Endodermal cell (in vitro differentiated cells): ENCODE measurements at regions not wholly inside any gene's neighbourhood (a gene's known extent, or its start where the extent isn't known, plus 50 kb on each side); places are given as distances from the start of the nearest gene placed in this dataset.

Experiments
- DNase-seq: peaks from one replicate; pipeline ENCODE4 v3.0.0-alpha.2; 2017
- H3K27ac ChIP-seq: 2 replicates; pipeline ENCODE4 v1.5.1; 2013; ENCODE audit warnings: mild to moderate bottlenecking, low read depth, low read length, moderate library complexity
- H3K27me3 ChIP-seq: 2 replicates; pipeline ENCODE4 v1.6.1; 2013; ENCODE audit warnings: mild to moderate bottlenecking, low read length, moderate library complexity; ENCODE audit not compliant: insufficient read depth, control insufficient read depth, poor library complexity, severe bottlenecking
- H3K36me3 ChIP-seq: 2 replicates; pipeline ENCODE4 v1.7.0; 2013; ENCODE audit warnings: mild to moderate bottlenecking, low read length, moderate library complexity; ENCODE audit not compliant: control insufficient read depth, insufficient read depth
- H3K4me1 ChIP-seq: one replicate; pipeline ENCODE4 v1.7.0; 2013; ENCODE audit warnings: low read length; ENCODE audit not compliant: control insufficient read depth, insufficient read depth
- H3K4me3 ChIP-seq: 2 replicates; pipeline ENCODE4 v1.5.1; 2013; ENCODE audit warnings: mild to moderate bottlenecking, low read length, moderate library complexity
- H3K9ac ChIP-seq: 2 replicates; pipeline ENCODE4 v1.6.1; 2013; ENCODE audit warnings: mild to moderate bottlenecking, low read length, moderate library complexity; ENCODE audit not compliant: poor library complexity, severe bottlenecking; ENCODE audit errors: extremely low read depth
- H3K9me3 ChIP-seq: 2 replicates; pipeline ENCODE4 v1.6.1; 2013; ENCODE audit warnings: mild to moderate bottlenecking, low read length, moderate library complexity; ENCODE audit not compliant: control insufficient read depth
- H3K27ac Mint-ChIP-seq: 2 replicates; pipeline ENCODE4 v1.8.0; 2020; ENCODE audit warnings: mixed read lengths
- H3K27me3 Mint-ChIP-seq: 2 replicates; pipeline ENCODE4 v1.8.0; 2021; ENCODE audit warnings: mild to moderate bottlenecking, mixed read lengths; ENCODE audit not compliant: insufficient read depth
- H3K36me3 Mint-ChIP-seq: 2 replicates; pipeline ENCODE4 v1.8.0; 2020; ENCODE audit warnings: low read depth, mixed read lengths
- H3K4me1 Mint-ChIP-seq: 2 replicates; pipeline ENCODE4 v1.8.0; 2020; ENCODE audit warnings: mixed read lengths
- H3K4me3 Mint-ChIP-seq: 2 replicates; pipeline ENCODE4 v1.8.0; 2020; ENCODE audit warnings: mild to moderate bottlenecking, moderate library complexity, mixed read lengths
- H3K9me3 Mint-ChIP-seq: 2 replicates; pipeline ENCODE4 v1.8.0; 2020; ENCODE audit warnings: mild to moderate bottlenecking, mixed read lengths
- CTCF ChIP-seq: fragments of 200-600 bp; sonication (generic); conservative IDR thresholded peaks from 2 replicates; pipeline ENCODE4 v1.5.0; 2021; ENCODE audit warnings: antibody characterized with exemption, mild to moderate bottlenecking
- WGBS, 2 experiments: methylation state at CpG; one replicate each; pipeline versions ENCODE4 v1.1.5 to v1.1.7; 2013; ENCODE audit warnings: missing lambda C conversion rate in 2 of 2, mixed read lengths in 1 of 2; ENCODE audit not compliant: insufficient coverage in 1 of 2, insufficient read length in 1 of 2; 5-methylcytosine and 5-hydroxymethylcytosine counted together

GRCh38 chr1:116211294-116211693 lies 100.1 kb downstream of the MAB21L3 start:
- Histone ChIP-seq H3K9ac (no peak overlapping the region), H3K4me1 (no peaks in the 10 kb centered on the region), H3K27me3 (peaks cover 13% of the 10 kb centered on the region), H3K27ac (no peak overlapping the region), H3K4me3 (no peak overlapping the region), H3K36me3 (no peaks in the 10 kb centered on the region), H3K9me3 (peaks cover 11% of the 10 kb centered on the region)
- no peaks in the 10 kb centered on the region for H3K27me3 Mint-ChIP-seq
- H3K27ac Mint-ChIP-seq = no peak overlapping the region
- no peak overlapping the region for H3K4me3 Mint-ChIP-seq
- H3K4me1 Mint-ChIP-seq = no peaks in the 10 kb centered on the region
- H3K36me3 Mint-ChIP-seq = no peaks in the 10 kb centered on the region
- no peak for TF ChIP-seq CTCF
- DNase-seq = no peak
- H3K9me3 Mint-ChIP-seq = peaks cover 4% of the 10 kb centered on the region
- WGBS, 2 experiments = 88 to 94% methylated on average over 2 to 5 of the region's 5 CpGs

DNA sequence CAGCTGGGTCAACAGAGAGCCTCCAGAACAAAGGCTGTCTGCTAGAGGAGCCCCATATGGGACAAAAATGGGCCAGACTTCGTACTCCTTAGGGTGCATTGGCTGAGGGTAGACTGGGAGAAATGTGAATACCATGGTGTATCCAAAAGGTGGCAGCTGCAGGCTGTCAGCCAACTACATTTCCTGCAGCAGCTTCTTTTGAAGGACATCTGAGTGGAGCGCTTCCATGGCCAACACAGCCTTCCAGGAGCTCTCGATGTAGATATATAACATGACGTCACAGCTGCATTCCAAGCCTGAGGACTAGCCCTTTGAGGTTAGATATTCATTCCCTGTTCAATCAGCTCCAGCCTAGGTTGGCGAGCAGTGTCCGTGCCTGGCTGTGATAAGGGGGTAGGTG lies 107.7 kb downstream of the MAB21L3 start:
- Histone ChIP-seq H3K36me3 (no peaks in the 10 kb centered on the region), H3K27me3 (peaks cover 64% of the 10 kb centered on the region), H3K9ac (no peak overlapping the region), H3K9me3 (no peaks in the 10 kb centered on the region), H3K4me3 (no peak overlapping the region), H3K4me1 (no peaks in the 10 kb centered on the region), H3K27ac (no peak overlapping the region)
- peaks cover 4% of the 10 kb centered on the region for H3K9me3 Mint-ChIP-seq
- H3K36me3 Mint-ChIP-seq = no peaks in the 10 kb centered on the region
- no peak overlapping the region for H3K27ac Mint-ChIP-seq
- no peak for DNase-seq
- 87 to 94% methylated on average over 3 to 6 of the region's 6 CpGs for WGBS, 2 experiments
- peaks cover 58% of the 10 kb centered on the region for H3K27me3 Mint-ChIP-seq
- H3K4me3 Mint-ChIP-seq = no peak overlapping the region
- peak; percentile 13 for TF ChIP-seq CTCF
- no peaks in the 10 kb centered on the region for H3K4me1 Mint-ChIP-seq

GRCh38 chr1:116219651-116220434 lies 108.6 kb downstream of the MAB21L3 start:
- H3K27me3 Mint-ChIP-seq = peaks cover 66% of the 10 kb centered on the region
- 89 to 100% methylated on average over 3 to 5 of the region's 5 CpGs for WGBS, 2 experiments
- no peak for DNase-seq
- H3K9me3 Mint-ChIP-seq = peaks cover 2% of the 10 kb centered on the region
- Histone ChIP-seq H3K36me3 (no peaks in the 10 kb centered on the region), H3K4me1 (no peaks in the 10 kb centered on the region), H3K27me3 (peaks cover 73% of the 10 kb centered on the region), H3K4me3 (no peak overlapping the region), H3K27ac (no peak overlapping the region), H3K9me3 (no peaks in the 10 kb centered on the region), H3K9ac (no peak overlapping the region)
- TF ChIP-seq CTCF = no peak
- H3K4me1 Mint-ChIP-seq = no peaks in the 10 kb centered on the region
- H3K27ac Mint-ChIP-seq = no peak overlapping the region
- H3K36me3 Mint-ChIP-seq = no peaks in the 10 kb centered on the region
- no peak overlapping the region for H3K4me3 Mint-ChIP-seq
